NCI-H69 (cell line): ENCODE measurements at regions not wholly inside any gene's neighbourhood (a gene's known extent, or its start where the extent isn't known, plus 50 kb on each side); places are given as distances from the start of the nearest gene placed in this dataset.
A peak's percentile ranks its signal among the peaks of the same experiment; 100 is the strongest.

ENCODE experiments used
- DNase-seq: peaks from one replicate; lab custom pipeline; 2025; lab: John Stamatoyannopoulos, UW

GRCh38 chr7:130897515-130898419, 163.8 kb upstream of the KLF14 start:
- no peak for DNase-seq

GRCh38 chr7:130899071-130899560, 165.1 kb upstream of the KLF14 start:
- DNase-seq: no peak

GRCh38 chr7:130899638-130900401, 165.8 kb upstream of the KLF14 start:
- DNase-seq: peak; percentile 12

DNA sequence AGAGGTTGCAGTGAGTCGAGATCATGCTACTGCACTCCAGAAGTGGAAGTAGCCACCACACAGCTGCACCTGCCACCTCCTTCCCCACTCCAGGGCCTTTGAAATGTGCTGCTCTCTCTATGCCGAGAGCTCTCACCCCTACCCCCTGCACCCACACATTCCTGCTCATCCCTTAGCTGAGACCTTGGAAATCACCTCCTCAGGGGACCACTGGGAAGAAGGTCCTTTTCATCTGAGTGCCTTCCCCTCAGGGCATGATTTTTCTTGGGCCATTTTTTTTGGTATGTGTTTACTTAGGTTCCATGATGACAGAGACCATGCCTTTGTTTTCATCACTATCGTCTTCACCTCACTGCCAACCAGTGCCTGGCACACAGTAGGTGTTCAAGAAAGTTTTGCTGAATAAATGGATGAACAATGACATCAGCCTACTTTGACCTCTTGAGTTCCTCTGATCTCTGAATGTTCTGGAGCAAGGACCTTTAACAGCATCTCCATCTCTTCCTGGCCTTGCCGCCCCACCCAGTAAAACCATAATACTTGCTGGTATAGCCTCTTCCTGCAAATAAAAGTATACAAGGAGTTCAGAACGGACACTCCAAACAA, 166.6 kb upstream of the KLF14 start:
- DNase-seq: no peak

DNA sequence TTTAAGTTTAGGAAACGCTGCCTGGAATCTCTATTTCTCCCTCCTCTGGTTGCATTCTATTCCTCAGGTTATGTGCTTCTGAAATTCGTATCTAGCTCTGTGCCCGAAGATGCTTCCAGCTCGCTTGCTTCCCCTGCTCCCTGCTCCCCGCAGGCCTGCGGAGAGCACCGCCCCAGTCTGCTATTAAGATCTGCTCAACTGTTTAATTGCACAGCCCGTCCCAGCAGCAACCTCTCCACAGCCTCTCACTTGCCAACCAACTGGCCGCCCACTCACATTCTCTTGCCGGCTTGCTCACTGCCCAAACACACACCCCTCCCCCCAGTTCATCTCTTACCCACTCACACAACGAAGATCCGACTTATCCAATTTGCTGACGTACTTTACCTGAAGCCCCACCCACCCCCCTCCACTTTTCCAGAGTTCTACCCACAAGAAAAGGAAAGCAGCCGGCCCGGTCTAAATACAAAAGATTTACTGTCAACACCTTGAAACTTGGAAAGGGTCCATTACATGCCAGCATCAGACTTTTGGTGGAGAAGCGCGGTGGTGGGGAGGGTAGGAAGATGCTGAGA, 167.3 kb upstream of the KLF14 start:
- DNase-seq: peak; percentile 29

- DNase-seq: no peak
Observed at GRCh38 chr7:130902755-130903357, 168.8 kb upstream of the KLF14 start.

DNA sequence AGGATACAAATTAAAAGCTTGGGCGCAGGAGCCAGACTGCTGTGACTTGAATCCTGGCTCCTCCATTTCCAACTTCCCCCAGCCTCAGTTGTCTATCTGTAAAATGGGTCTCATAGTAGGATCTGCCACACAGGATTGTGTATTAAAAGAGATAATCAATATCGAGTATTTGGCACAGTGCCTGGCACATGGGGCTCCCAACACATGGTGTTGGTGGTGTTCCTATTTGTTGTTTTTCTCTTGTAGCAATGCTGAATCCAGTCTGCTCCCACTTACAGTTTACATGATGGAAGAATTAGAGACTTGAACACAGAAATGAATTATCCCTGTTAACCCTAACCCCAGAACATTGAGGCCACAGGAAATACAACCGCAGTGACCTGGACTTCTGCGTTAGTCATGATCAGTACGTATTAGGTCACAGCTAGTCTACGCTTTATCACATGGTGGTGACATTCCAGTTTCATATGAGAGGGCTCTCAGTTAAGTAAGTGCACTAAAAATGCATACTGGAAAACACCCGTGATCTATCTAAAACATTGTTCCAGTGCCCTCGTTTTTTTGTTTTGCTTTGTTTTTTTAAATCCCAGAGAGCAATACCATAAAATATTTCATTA, 169.5 kb upstream of the KLF14 start:
- no peak for DNase-seq

- no peak for DNase-seq
Observed at GRCh38 chr7:130904031-130904757, 170.2 kb upstream of the KLF14 start.

DNA sequence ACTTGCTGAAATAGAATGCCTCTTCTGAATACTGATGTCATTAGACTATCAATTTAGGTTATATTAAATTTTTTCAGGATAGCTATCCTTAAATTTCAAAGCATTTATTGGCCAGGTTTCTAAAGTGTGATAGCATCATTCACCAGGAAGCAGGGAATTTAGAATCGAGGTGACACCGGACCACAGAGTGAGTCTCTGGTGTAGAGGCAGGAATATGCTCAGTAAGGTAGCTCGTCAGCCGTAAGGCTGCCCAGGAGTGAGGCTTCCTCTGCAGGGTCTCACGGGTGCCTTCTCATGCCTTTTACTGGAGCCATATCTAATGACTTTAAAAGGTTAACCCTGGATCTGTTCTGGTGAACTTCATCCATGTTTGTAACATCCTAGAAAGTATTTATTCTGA, 170.8 kb upstream of the KLF14 start:
- DNase-seq: no peak

DNA sequence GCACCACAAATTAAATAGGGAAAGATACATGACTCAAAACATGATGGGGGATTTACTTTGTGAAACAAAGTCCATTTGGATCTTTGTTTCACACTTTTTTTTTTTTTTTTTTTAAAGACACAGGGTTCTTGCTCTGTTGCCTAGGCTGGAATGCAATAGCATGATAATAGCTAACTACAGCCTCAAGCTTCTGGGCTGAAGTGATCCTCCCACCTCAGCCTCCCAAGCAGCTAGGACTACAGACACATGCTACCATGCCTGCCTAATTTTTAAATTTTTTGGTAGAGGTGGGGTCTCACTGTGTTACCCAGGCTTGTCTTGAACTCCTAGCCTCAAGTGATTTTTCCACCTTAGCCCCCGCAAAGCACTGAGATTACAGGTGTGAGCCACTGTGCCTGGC, 172.6 kb upstream of the KLF14 start:
- DNase-seq: no peak

DNA sequence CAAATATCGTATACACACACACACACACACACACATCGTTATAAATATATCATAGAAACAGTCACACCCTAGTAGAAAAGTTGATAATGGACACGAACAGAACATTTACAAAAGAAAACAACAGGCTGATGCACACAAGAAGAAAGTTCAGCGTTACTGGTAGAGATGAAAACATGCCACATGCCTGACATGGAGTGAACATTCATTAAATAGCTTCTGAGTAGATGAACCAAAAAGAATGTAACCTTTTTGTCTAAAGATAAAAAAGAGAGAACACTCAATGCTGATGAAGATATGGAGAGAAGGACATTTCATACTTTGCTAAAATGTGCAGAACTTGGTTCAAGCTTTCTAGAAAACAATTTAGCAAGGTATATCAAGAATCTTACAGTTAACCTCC, 173.4 kb upstream of the KLF14 start:
- DNase-seq: no peak

- no peak for DNase-seq
Observed at GRCh38 chr7:130908345-130909160, 174.5 kb upstream of the KLF14 start.

DNA sequence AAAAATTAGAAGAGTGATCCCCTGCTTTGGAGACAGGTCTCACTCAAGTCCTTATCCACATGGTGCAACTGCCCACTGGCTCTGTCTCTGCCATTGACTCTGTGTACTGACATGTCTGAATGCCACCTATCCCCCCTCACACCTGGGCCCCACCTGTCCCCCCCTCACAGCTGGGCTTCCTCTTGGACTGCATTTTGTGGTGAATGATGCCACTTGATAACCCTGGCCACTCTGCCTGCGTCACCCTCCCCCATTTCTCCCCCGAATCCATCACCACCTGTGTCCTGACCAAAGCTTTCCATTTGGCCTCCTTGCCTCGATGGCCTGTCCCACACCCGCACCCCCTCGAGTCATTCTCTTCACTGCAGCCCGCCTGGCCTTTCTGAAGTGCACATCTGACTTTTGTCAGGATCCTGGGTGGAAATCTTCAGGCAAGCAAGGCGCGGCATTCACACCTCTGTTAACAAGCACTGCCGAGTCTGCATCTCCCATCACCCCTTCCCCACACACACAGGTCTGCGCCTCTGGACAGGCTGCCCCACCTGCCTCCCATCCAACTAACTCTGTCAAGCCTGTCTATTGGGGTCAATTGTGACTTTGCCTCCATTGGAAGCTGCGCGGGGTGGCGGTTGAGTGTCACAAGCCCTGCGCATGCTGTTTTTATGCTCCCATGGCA, 175.3 kb upstream of the KLF14 start:
- no peak for DNase-seq

DNA sequence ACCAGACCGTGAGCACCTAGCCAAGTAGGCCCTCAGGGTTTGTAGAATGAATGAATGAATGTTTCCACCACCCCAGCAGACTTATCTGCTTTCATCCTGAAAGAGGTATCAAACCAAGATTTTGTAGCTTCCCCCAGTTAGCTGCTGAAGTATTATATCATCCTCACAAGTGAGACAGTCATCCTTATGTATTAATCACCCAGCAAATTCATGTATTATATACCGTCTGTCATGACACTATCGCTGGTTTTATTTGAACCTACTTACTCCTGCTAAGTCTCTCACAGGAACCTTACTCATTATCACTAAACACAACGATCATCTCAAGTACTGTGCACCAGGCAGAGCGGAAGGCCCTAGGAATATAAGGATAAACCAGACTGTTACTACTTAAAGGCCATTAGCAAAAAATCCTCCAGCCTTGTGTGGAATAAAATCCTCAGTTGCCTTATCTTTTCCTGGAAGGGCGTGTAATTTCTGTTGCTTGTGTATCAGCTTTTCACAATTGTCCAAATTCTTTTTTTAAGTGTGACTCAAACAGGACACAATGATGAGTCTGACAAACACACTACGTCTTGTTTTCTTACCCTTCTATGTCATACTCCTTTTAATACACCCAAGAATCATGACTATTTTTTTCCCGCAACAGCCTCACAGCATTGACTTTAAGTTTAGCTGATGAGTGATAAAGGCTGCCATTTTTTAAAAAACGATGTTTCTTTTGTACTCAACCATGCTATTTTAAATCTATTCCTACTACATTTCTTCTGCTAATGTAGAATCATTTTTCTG, 176.1 kb upstream of the KLF14 start:
- no peak for DNase-seq

DNA sequence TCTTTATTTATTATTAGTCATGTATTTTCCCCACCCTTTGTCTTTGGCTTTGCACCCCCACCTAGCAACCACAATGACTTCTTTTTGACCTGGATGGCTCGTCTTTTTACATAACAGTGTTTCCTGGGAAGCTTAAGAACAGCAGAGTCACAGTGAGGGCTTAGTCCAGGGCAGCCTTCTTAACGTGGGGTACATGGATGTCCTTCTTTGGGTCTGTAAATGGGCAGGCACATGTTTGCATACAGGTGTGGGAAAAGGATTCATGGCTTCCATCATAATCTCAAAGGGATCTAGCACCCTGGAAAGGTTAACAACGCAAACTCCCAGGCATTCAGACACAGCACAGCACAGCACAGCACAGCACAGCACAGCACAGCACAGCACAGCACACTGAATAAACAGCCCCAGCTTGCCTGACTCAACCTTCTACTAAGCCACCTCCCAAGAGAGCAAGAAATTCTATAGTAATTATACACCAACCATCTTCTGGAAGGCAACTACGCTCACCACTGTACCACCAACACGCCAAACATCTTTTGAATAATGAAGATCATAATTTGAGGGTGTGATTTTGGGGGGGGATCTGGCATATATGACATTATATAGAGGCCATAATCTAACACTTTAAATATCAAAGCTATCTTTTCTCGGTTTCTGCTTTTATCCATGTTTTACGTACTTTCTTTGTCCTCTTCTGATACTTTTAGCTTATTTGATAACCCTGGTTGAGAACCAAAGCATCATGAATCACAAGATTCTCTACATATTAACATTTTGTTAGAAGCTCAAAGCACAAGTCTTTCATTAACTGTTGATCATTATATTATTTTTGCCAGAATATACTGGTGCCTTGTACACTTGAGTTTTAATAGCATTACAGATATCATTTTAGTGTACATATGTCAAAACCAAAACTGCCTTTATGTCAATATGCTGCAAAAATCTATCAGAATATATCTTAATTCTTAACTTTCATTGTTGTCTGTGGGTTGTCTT, 177.2 kb upstream of the KLF14 start:
- peak; percentile 19 for DNase-seq

GRCh38 chr7:130912082-130912861, 178.3 kb upstream of the KLF14 start:
- no peak for DNase-seq
